ENCODE measurements at regions not wholly inside any gene's neighbourhood (a gene's known extent, or its start where the extent isn't known, plus 50 kb on each side); places are given as distances from the start of the nearest gene placed in this dataset.

DNA sequence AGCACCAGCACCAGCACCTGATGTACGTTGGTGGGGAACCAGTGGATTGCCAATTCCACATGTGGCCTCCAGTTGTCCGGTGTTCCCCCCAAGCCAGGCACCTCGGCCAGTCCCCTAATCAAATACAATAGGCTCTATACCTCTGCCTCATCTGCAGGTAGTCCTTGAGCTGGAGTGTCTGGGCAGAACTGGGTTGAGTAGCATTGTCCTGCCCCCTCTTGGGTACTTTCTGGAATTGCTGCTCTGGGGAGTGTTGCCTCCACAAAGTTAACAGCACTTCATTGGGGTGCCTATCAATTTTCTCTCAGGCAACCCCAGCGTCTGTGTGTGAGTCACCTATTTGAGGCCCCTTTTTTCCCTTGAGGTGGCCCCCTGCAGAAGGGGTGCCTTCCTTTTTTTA, 413.0 kb upstream of the LARGE1 start:
- no peak overlapping the region for H3K27ac ChIP-seq
- TF ChIP-seq CTCF (conservative IDR thresholded peaks at IDR 0.05), result no peak

- no peak for TF ChIP-seq CTCF (conservative IDR thresholded peaks at IDR 0.05)
- H3K27ac ChIP-seq, result no peak overlapping the region
Measured at GRCh38 chr22:34334893-34335292, 414.6 kb upstream of the LARGE1 start.

DNA sequence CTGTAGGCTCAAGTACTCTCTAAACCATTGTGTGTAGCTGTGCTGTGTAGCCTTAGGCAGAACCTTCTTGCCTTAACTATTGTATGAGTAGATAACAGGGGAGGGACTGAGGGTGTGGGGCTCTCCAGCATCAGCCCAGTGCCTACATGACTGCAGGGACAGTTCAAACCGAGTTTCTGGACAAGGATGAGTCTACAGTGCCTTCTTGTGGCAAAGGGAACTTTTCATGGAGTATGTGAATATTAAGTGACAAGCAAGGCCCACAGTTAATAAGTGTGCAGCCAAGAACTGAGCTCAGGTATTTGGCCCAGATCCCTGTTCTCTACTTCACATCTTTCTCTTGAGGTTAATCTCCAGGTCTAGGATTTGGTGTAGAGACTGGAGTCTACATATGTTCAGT, 424.4 kb upstream of the LARGE1 start:
- no peak overlapping the region for H3K27ac ChIP-seq
- TF ChIP-seq CTCF (conservative IDR thresholded peaks at IDR 0.05), result peak; percentile 29; the same call in 1 of the 2 replicates

- no peak for TF ChIP-seq CTCF (conservative IDR thresholded peaks at IDR 0.05)
- H3K27ac ChIP-seq, result no peak overlapping the region
Measured at GRCh38 chr22:34354071-34354817, 434.0 kb upstream of the LARGE1 start.

- H3K27ac ChIP-seq, result no peak overlapping the region
- no peak for TF ChIP-seq CTCF (conservative IDR thresholded peaks at IDR 0.05)
Measured at GRCh38 chr22:34356481-34356880, 436.2 kb upstream of the LARGE1 start.

DNA sequence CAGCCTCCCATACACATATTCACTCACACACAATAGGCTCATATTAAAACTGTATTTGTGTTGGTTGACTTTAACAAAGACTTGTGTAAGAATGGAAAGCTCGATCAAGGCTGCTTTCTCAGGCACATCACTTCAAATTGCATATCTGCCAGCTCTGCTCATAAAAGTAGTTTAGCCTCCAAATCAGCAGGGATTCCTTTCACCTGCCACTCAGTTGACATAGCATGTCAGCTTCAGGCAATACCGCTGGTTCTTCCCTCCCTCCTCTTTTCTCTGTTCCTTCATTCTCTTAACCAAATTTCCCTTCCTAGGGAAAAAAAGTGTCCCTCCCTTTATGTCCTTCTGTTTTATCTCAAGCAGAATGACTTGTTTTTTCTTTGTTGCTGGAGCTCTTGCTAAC, 450.4 kb upstream of the LARGE1 start:
- no peak overlapping the region for H3K27ac ChIP-seq
- TF ChIP-seq CTCF (conservative IDR thresholded peaks at IDR 0.05), result no peak

DNA sequence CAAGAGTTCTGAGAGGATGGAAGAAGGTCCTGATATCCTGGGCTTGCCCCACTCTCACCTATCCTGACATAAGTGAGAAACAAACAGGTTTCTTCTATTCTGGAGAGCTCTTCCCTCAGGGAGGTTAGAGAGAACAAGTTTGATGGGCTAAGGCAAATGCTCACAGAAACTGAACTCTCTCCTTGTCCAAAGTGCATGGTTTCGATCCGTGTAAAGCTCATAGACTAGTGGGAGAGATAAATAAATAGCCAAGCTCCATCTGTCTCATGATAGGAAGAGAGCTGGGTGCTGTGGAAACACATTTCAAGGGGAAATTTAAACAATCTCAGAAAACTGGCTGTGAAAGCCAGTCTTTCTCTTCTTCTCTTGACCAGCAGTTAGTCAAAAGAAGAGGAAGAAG, 459.5 kb upstream of the LARGE1 start:
- no peak for TF ChIP-seq CTCF (conservative IDR thresholded peaks at IDR 0.05)
- no peak overlapping the region for H3K27ac ChIP-seq
